H1 (cell line): ENCODE measurements at regions not wholly inside any gene's neighbourhood (a gene's known extent, or its start where the extent isn't known, plus 50 kb on each side); places are given as distances from the start of the nearest gene placed in this dataset.

Experiments
- CTCF ChIA-PET: fragments of 300-600 bp; sonication (Branson Sonifier 250); formaldehyde crosslinking; loops from one replicate; lab custom pipeline; 2021; ENCODE audit not compliant: partially characterized antibody; lab: Charles Lee
- POLR2A ChIA-PET: fragments of 300-600 bp; sonication (Branson Sonifier 250); formaldehyde crosslinking; loops from one replicate; lab custom pipeline; 2021; ENCODE audit warnings: inconsistent platforms; ENCODE audit not compliant: partially characterized antibody; lab: Charles Lee
- DNase-seq, 2 experiments: peaks; one replicate each; pipeline versions ENCODE4 v3.0.0 to v3.0.0-alpha.2; 2010 to 2022; ENCODE audit warnings: low spot score in 2 of 2, low read depth in 1 of 2, mixed read lengths in 1 of 2
- FAIRE-seq: peaks from 2 replicates; lab custom pipeline; 2011; peaks lifted over from hg19 to GRCh38; lab: Jason Lieb, UNC
- H2AFZ ChIP-seq: 2 replicates; pipeline ENCODE4 v1.8.1; 2012; ENCODE audit warnings: low read length, inconsistent platforms
- H2AK5ac ChIP-seq: 2 replicates; pipeline ENCODE4 v1.6.1; 2013; ENCODE audit warnings: low read depth, low read length
- H2BK120ac ChIP-seq: replicated peaks from 2 replicates; pipeline ENCODE3; 2013; ENCODE audit warnings: low read depth, low read length, inconsistent platforms
- H2BK12ac ChIP-seq: 2 replicates; pipeline ENCODE4 v1.6.1; 2013; ENCODE audit warnings: low read depth, low read length
- H2BK15ac ChIP-seq: 2 replicates; pipeline ENCODE4 v1.6.1; 2013; ENCODE audit warnings: low read length
- H2BK20ac ChIP-seq: 2 replicates; pipeline ENCODE4 v1.6.1; 2013; ENCODE audit warnings: low read length
- H2BK5ac ChIP-seq: 2 replicates; pipeline ENCODE4 v1.6.1; 2013; ENCODE audit warnings: low read depth, low read length
- H3K14ac ChIP-seq: 2 replicates; pipeline ENCODE4 v1.6.1; 2013; ENCODE audit warnings: inconsistent platforms; ENCODE audit not compliant: insufficient read length
- H3K18ac ChIP-seq: 2 replicates; pipeline ENCODE4 v1.6.1; 2013; ENCODE audit warnings: low read length; ENCODE audit errors: extremely low read depth
- H3K23ac ChIP-seq: 2 replicates; pipeline ENCODE4 v1.6.1; 2013; ENCODE audit warnings: inconsistent platforms; ENCODE audit not compliant: insufficient read length
- H3K23me2 ChIP-seq: 2 replicates; pipeline ENCODE4 v1.6.1; 2013; ENCODE audit warnings: low read depth, low read length
- H3K27ac ChIP-seq: 2 replicates; pipeline ENCODE4 v1.6.1; 2011; ENCODE audit warnings: low read depth, low read length, inconsistent platforms
- H3K27me3 ChIP-seq, 4 experiments: replicated peaks in 1 of 4; 1 replicate in 1 of 4; 2 replicates in 3 of 4; pipeline versions ENCODE4 v1.6.1 to v1.8.1; 2011 to 2013; ENCODE audit warnings: low read length in 3 of 4, mild to moderate bottlenecking in 3 of 4, inconsistent platforms in 2 of 4, mixed read lengths in 2 of 4, moderate library complexity in 1 of 4; ENCODE audit not compliant: control insufficient read depth in 3 of 4, insufficient read depth in 3 of 4; ENCODE audit errors: extremely low read depth in 1 of 4
- H3K36me3 ChIP-seq, 4 experiments: 2 replicates each; pipeline versions ENCODE4 v1.6.1 to v1.8.1; 2011 to 2013; ENCODE audit warnings: mild to moderate bottlenecking in 4 of 4, low read length in 3 of 4, moderate library complexity in 2 of 4, control low read depth in 1 of 4, inconsistent platforms in 1 of 4; ENCODE audit not compliant: insufficient read depth in 4 of 4, control insufficient read depth in 2 of 4
- H3K4ac ChIP-seq: replicated peaks from 2 replicates; pipeline ENCODE3; 2013; ENCODE audit warnings: low read length, low read depth, mixed read lengths, inconsistent platforms; ENCODE audit not compliant: insufficient read length
- H3K4me1 ChIP-seq, 4 experiments: replicated peaks in 1 of 4; 1 replicate in 1 of 4; 2 replicates in 3 of 4; pipeline versions ENCODE4 v1.6.1 to v1.8.1; 2011 to 2013; ENCODE audit warnings: low read length in 3 of 4, inconsistent platforms in 2 of 4, mixed read lengths in 1 of 4; ENCODE audit not compliant: insufficient read depth in 4 of 4, control insufficient read depth in 3 of 4
- H3K4me2 ChIP-seq, 2 experiments: 2 replicates each; pipeline versions ENCODE4 v1.6.1 to v1.8.1; 2011 to 2013; ENCODE audit warnings: low read depth in 2 of 2, low read length in 2 of 2, control low read depth in 1 of 2, inconsistent platforms in 1 of 2, mild to moderate bottlenecking in 1 of 2; ENCODE audit not compliant: insufficient read depth in 1 of 2
- H3K4me3 ChIP-seq, 4 experiments: fragments of 200-600, 300-600 bp in 1 of 4; sonication (generic), shearing (Covaris generic), sonication (Bioruptor Twin) in 1 of 4; 2 replicates each; pipeline versions ENCODE4 v1.5.1 to v1.8.1; 2011 to 2016; ENCODE audit warnings: low read length in 4 of 4, low read depth in 3 of 4, control low read depth in 2 of 4, inconsistent platforms in 2 of 4, mild to moderate bottlenecking in 2 of 4, mixed read lengths in 1 of 4, moderate library complexity in 1 of 4; ENCODE audit not compliant: insufficient read depth in 2 of 4; ENCODE audit errors: extremely low read depth in 1 of 4
- H3K56ac ChIP-seq: replicated peaks from 2 replicates; pipeline ENCODE3; 2013; ENCODE audit warnings: low read depth, mild to moderate bottlenecking, mixed read lengths, low read length, inconsistent platforms; ENCODE audit not compliant: insufficient read length
- H3K79me1 ChIP-seq: 2 replicates; pipeline ENCODE4 v1.6.1; 2013; ENCODE audit warnings: low read depth, low read length, control low read depth
- H3K79me2 ChIP-seq, 2 experiments: 2 replicates each; pipeline versions ENCODE4 v1.6.1 to v1.8.1; 2012 to 2013; ENCODE audit warnings: low read length in 2 of 2, mild to moderate bottlenecking in 2 of 2, inconsistent platforms in 1 of 2; ENCODE audit not compliant: insufficient read depth in 2 of 2, control insufficient read depth in 1 of 2
- H3K9ac ChIP-seq, 4 experiments: replicated peaks in 1 of 4; 1 replicate in 1 of 4; 2 replicates in 3 of 4; pipeline versions ENCODE4 v1.6.1 to v1.8.1; 2011 to 2013; ENCODE audit warnings: low read depth in 3 of 4, low read length in 3 of 4, control low read depth in 2 of 4, mild to moderate bottlenecking in 2 of 4, moderate library complexity in 2 of 4, inconsistent platforms in 1 of 4; ENCODE audit errors: extremely low read depth in 1 of 4
- H3K9me3 ChIP-seq, 2 experiments: 2 replicates each; pipeline versions ENCODE4 v1.6.1 to v1.8.1; 2012 to 2013; ENCODE audit warnings: mild to moderate bottlenecking in 2 of 2, moderate library complexity in 2 of 2, control low read depth in 1 of 2, inconsistent platforms in 1 of 2, low read depth in 1 of 2, low read length in 1 of 2, mixed read lengths in 1 of 2; ENCODE audit not compliant: insufficient read depth in 2 of 2
- H4K20me1 ChIP-seq, 2 experiments: replicated peaks in 1 of 2; 2 replicates each; pipeline versions ENCODE3 to v1.8.1; 2011 to 2013; ENCODE audit warnings: inconsistent platforms in 2 of 2, low read length in 2 of 2, mild to moderate bottlenecking in 1 of 2; ENCODE audit not compliant: insufficient read depth in 2 of 2, control insufficient read depth in 1 of 2
- H4K5ac ChIP-seq: 2 replicates; pipeline ENCODE4 v1.6.1; 2013; ENCODE audit warnings: low read length, low read depth, mixed read lengths, inconsistent platforms; ENCODE audit not compliant: insufficient read length
- H4K8ac ChIP-seq: 2 replicates; pipeline ENCODE4 v1.8.0; 2013; ENCODE audit warnings: mild to moderate bottlenecking, moderate library complexity, low read length, inconsistent platforms; ENCODE audit not compliant: insufficient read depth; ENCODE audit errors: extremely low read depth
- H4K91ac ChIP-seq: replicated peaks from 2 replicates; pipeline ENCODE3; 2013; ENCODE audit warnings: low read length, mixed read lengths, inconsistent platforms; ENCODE audit not compliant: insufficient read length
- BRCA1 ChIP-seq: IDR thresholded peaks from 2 replicates; pipeline ENCODE4 v1.6.1; 2012; ENCODE audit warnings: low read depth, low read length, improper control_type of control experiment
- CBX8 ChIP-seq: fragments of 300-800, 300-1000 bp; sonication (generic); IDR thresholded peaks from 2 replicates; pipeline ENCODE4 v1.7.1; 2016; ENCODE audit warnings: low read depth, low read length, borderline replicate concordance
- E2F6 ChIP-seq: IDR thresholded peaks from 2 replicates; pipeline ENCODE4 v1.6.1; 2012; ENCODE audit warnings: inconsistent platforms
- KDM4A ChIP-seq: IDR thresholded peaks from one replicate; pipeline ENCODE4 v1.7.1; 2012; ENCODE audit warnings: low read depth, mild to moderate bottlenecking, moderate library complexity, low read length, inconsistent platforms; ENCODE audit not compliant: severe bottlenecking
- POLR2A ChIP-seq, 2 experiments: IDR thresholded peaks; 1 replicate in 1 of 2; 2 replicates in 1 of 2; pipeline ENCODE4 v1.6.1; 2011; ENCODE audit warnings: low read depth in 2 of 2, low read length in 2 of 2, mild to moderate bottlenecking in 2 of 2; ENCODE audit errors: control extremely low read depth in 1 of 2
- SP1 ChIP-seq: IDR thresholded peaks from 2 replicates; pipeline ENCODE4 v1.6.1; 2011; ENCODE audit warnings: low read depth, low read length
- SP4 ChIP-seq: IDR thresholded peaks from 2 replicates; pipeline ENCODE4 v1.6.1; 2012; ENCODE audit warnings: low read length, inconsistent platforms
- TBP ChIP-seq: IDR thresholded peaks from 2 replicates; pipeline ENCODE4 v1.6.1; 2011; ENCODE audit warnings: low read depth, low read length, improper control_type of control experiment
- WGBS, 2 experiments: shearing (Covaris generic) in 1 of 2; methylation state at CpG; one replicate each; pipeline versions ENCODE4 v1.1.6 to v1.1.7; 2013 to 2015; ENCODE audit warnings: low lambda C conversion rate in 2 of 2, mixed read lengths in 2 of 2, inconsistent platforms in 1 of 2, low coverage in 1 of 2, missing lambda C conversion rate in 1 of 2; ENCODE audit not compliant: insufficient replicate concordance in 2 of 2, insufficient coverage in 1 of 2, insufficient read length in 1 of 2; ENCODE audit errors: extremely low coverage in 1 of 2, missing lambda C conversion rate in 1 of 2; 5-methylcytosine and 5-hydroxymethylcytosine counted together

GRCh38 chr3:189477614-189478013 lies 153.6 kb upstream of the TP63 start:
- ChIA-PET CTCF (interaction anchor here (1.0 to 1.7 kb wide), 2 partner anchors 205 to 210 kb away, joined by 3 to 7 read pairs; no protein-coding TSS in a partner anchor), POLR2A (no interaction called here)
- H2AK5ac ChIP-seq, result no peak overlapping the region
- H3K14ac ChIP-seq, result no peak overlapping the region
- no peaks in the 10 kb centered on the region for H4K20me1 ChIP-seq
- H2BK12ac ChIP-seq, result no peak overlapping the region
- no peak overlapping the region for H2BK20ac ChIP-seq
- H3K4ac ChIP-seq, result no peak overlapping the region
- H3K23ac ChIP-seq, result no peak overlapping the region
- no peak overlapping the region for H2AFZ ChIP-seq
- no peak overlapping the region for H3K4me3 ChIP-seq
- no peaks in the 10 kb centered on the region for H3K23me2 ChIP-seq
- no peaks in the 10 kb centered on the region for H3K79me2 ChIP-seq
- no peak overlapping the region for H2BK15ac ChIP-seq
- no peak overlapping the region for H3K4me2 ChIP-seq
- H3K27me3 ChIP-seq, result no peaks in the 10 kb centered on the region
- H2BK5ac ChIP-seq, result no peak overlapping the region
- H4K5ac ChIP-seq, result no peak overlapping the region
- no peak overlapping the region for H3K9ac ChIP-seq
- no peaks in the 10 kb centered on the region for H3K36me3 ChIP-seq
- TF ChIP-seq TBP, result no peak
- no peak for TF ChIP-seq CBX8
- TF ChIP-seq SP1, result no peak
- TF ChIP-seq E2F6, result no peak
- no peak for TF ChIP-seq BRCA1
- no peak for TF ChIP-seq KDM4A
- TF ChIP-seq POLR2A (IDR thresholded peaks at IDR 0.05; ENCODE audit: control extremely low read depth in 1 of 2, low read depth in 2 of 2, low read length in 2 of 2), result no peak
- TF ChIP-seq SP4, result no peak
- H3K79me1 ChIP-seq, result no peaks in the 10 kb centered on the region
- no peak overlapping the region for H3K27ac ChIP-seq
- H3K56ac ChIP-seq, result no peak overlapping the region
- no peak overlapping the region for H2BK120ac ChIP-seq
- 82% methylated on average over 5 of the region's 5 CpGs; no CpG with 5 or more reads in 1 of the 2 experiments for WGBS, 2 experiments
- H4K91ac ChIP-seq, result no peak overlapping the region
- DNase-seq, result no peak
- FAIRE-seq, result no peak
- no peaks in the 10 kb centered on the region for H3K9me3 ChIP-seq
- H4K8ac ChIP-seq, result no peak overlapping the region
- no peak overlapping the region for H3K18ac ChIP-seq
- H3K4me1 ChIP-seq, result no peaks in the 10 kb centered on the region
